ENCODE measurements at regions not wholly inside any gene's neighbourhood (a gene's known extent, or its start where the extent isn't known, plus 50 kb on each side); places are given as distances from the start of the nearest gene placed in this dataset.

GRCh38 chrX:30111431-30111830 is 103.9 kb upstream of the MAGEB2 start:
- TF ChIP-seq ZNF274 (IDR thresholded peaks at IDR 0.05; ENCODE audit: low read depth, low read length) (no peak), YY1 (IDR thresholded peaks at IDR 0.05; ENCODE audit: insufficient read depth, insufficient read length) (no peak), SUZ12 (IDR thresholded peaks at IDR 0.05; ENCODE audit: extremely low read depth, insufficient read depth, insufficient read length) (no peak)

Measured in NT2/D1 (cell line).